ENCODE measurements at regions not wholly inside any gene's neighbourhood (a gene's known extent, or its start where the extent isn't known, plus 50 kb on each side); places are given as distances from the start of the nearest gene placed in this dataset.

DNA sequence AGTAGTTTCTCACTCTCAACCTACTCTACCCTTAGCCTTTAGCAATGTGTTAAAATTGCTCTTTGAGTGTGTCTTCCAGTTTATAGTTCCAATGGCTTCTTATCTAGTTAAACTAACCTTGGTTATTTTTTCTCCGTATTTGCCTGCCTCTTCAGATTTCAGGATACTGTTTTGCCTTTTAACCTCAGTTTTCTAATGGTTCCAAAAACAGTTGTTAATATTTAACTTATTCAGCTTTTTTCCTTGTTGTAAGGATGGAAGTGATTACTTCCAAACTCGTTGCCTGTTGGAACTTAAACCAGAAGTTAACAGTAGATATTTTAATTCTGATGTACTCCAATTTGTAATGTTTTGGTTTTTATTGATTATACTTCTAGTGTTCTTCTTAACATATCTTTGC lies 1574.9 kb downstream of the HACE1 start:
- Histone ChIP-seq H3K9me3 (ENCODE audit: control insufficient read depth, insufficient read depth, low read depth, low read length) (peaks cover 18% of the 10 kb centered on the region; the same call in 1 of the 2 replicates), H3K4me3 (ENCODE audit: low read depth in 2 of 2, low read length in 2 of 2) (no peak overlapping the region), H3K4me1 (ENCODE audit: control insufficient read depth, insufficient read depth, low read length) (no peaks in the 10 kb centered on the region), H3K27me3 (ENCODE audit: control insufficient read depth, insufficient read depth, low read length) (no peaks in the 10 kb centered on the region), H3K36me3 (ENCODE audit: control insufficient read depth, insufficient read depth, low read length) (no peaks in the 10 kb centered on the region), H3K27ac (ENCODE audit: low read length) (no peak overlapping the region)
- no TSS peak for BruUV-seq (replicated peaks)
- DNase-seq (ENCODE audit: low read depth, low spot score): no peak
- in situ Hi-C loops (cut with HindIII; ENCODE audit: low pct_unique_long_range_greater_than_20kb, low sequenced_read_pairs) (no loop called here), intact Hi-C loops (cut with micrococcal nuclease; ENCODE audit: unreplicated experiment) (no loop called here)
- no peak for ATAC-seq
- CTCF ChIA-PET: no interaction called here
- TF ChIP-seq SIN3A (IDR thresholded peaks at IDR 0.05; ENCODE audit: borderline replicate concordance, insufficient read depth, low read depth, low read length) (no peak), REST (IDR thresholded peaks at IDR 0.05; ENCODE audit: insufficient read depth in 1 of 2, low read depth in 2 of 2, low read length in 1 of 2) (no peak), TCF7L2 (IDR thresholded peaks at IDR 0.05; ENCODE audit: low read depth, low read length) (no peak), POLR2AphosphoS5 (IDR thresholded peaks at IDR 0.05; ENCODE audit: low read depth, low read length) (no peak), CTCF (IDR thresholded peaks at IDR 0.05) (no peak)
- POLR2A ChIA-PET: no interaction called here

DNA sequence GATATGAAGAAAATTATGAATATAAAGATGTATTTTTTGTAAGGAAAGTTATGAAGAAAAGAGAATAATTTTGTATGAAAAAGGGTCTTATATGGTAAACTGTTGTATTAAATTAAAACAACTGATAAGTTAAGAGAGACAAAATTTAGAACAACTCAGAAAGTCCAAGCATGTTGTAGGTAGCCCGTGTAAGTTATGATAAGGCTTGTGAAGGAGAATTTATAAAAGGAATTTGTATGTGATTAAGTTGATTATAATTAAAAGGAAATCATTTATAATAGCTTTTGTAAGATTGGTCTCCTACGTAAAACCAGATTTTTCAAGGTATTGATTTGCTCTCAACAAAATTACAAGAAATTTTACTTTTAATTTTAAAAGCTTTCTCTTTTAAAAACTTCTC lies 1579.3 kb downstream of the HACE1 start:
- CTCF ChIA-PET: no interaction called here

More for the DNA sequence above, 1579.3 kb downstream of the HACE1 start:
- TF ChIP-seq CTCF (IDR thresholded peaks at IDR 0.05) (no peak), POLR2AphosphoS5 (IDR thresholded peaks at IDR 0.05; ENCODE audit: low read depth, low read length) (no peak), TCF7L2 (IDR thresholded peaks at IDR 0.05; ENCODE audit: low read depth, low read length) (no peak), REST (IDR thresholded peaks at IDR 0.05; ENCODE audit: insufficient read depth in 1 of 2, low read depth in 2 of 2, low read length in 1 of 2) (no peak), SIN3A (IDR thresholded peaks at IDR 0.05; ENCODE audit: borderline replicate concordance, insufficient read depth, low read depth, low read length) (no peak)
- Histone ChIP-seq H3K9me3 (ENCODE audit: control insufficient read depth, insufficient read depth, low read depth, low read length) (peaks cover 22% of the 10 kb centered on the region; the same call in 1 of the 2 replicates), H3K4me3 (ENCODE audit: low read depth in 2 of 2, low read length in 2 of 2) (no peak overlapping the region), H3K4me1 (ENCODE audit: control insufficient read depth, insufficient read depth, low read length) (no peaks in the 10 kb centered on the region), H3K27me3 (ENCODE audit: control insufficient read depth, insufficient read depth, low read length) (no peaks in the 10 kb centered on the region), H3K36me3 (ENCODE audit: control insufficient read depth, insufficient read depth, low read length) (no peaks in the 10 kb centered on the region), H3K27ac (ENCODE audit: low read length) (no peak overlapping the region)
- in situ Hi-C loops (cut with HindIII; ENCODE audit: low pct_unique_long_range_greater_than_20kb, low sequenced_read_pairs) (no loop called here), intact Hi-C loops (cut with micrococcal nuclease; ENCODE audit: unreplicated experiment) (no loop called here)
- POLR2A ChIA-PET: no interaction called here
- no peak for ATAC-seq
- no TSS peak for BruUV-seq (replicated peaks)
- DNase-seq (ENCODE audit: low read depth, low spot score): no peak

Measured in Panc1 (cell line).